Fibroblast of villous mesenchyme (primary cell): ENCODE measurements at regions not wholly inside any gene's neighbourhood (a gene's known extent, or its start where the extent isn't known, plus 50 kb on each side); places are given as distances from the start of the nearest gene placed in this dataset.

ENCODE experiments used
- DNase-seq: peaks from one replicate; pipeline ENCODE4 v3.0.0-alpha.2; 2010; ENCODE audit warnings: low read depth
- H3K4me3 ChIP-seq: 2 replicates; pipeline ENCODE4 v1.5.1; 2011; ENCODE audit warnings: low read depth, mild to moderate bottlenecking, low read length
- TF ChIP-seq, protein P1 (sequence below): IDR thresholded peaks from 2 replicates; pipeline ENCODE4 v1.5.1; 2012; ENCODE audit warnings: low read depth, mild to moderate bottlenecking, low read length; ENCODE audit not compliant: insufficient read depth

DNA sequence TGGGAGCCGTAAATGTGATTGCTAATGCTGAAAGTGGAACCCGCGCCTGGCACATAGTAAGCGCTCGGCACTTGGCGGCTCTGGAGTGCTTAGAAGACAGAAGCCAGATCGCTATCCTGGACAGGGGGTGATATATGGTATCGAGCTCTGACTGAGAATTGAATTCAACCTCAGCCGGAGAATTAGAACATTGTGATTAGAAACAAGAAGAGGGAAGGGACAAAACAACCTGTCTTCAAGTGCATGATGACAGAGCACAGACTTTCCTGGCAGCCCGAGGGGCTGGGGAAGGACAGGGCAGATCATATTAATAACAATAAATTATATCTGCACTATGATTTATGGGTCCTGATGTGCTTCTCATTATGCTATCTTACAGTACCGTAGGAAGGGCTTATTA is 66.9 kb upstream of the TBX3 start:
- TF ChIP-seq, protein P1, sequence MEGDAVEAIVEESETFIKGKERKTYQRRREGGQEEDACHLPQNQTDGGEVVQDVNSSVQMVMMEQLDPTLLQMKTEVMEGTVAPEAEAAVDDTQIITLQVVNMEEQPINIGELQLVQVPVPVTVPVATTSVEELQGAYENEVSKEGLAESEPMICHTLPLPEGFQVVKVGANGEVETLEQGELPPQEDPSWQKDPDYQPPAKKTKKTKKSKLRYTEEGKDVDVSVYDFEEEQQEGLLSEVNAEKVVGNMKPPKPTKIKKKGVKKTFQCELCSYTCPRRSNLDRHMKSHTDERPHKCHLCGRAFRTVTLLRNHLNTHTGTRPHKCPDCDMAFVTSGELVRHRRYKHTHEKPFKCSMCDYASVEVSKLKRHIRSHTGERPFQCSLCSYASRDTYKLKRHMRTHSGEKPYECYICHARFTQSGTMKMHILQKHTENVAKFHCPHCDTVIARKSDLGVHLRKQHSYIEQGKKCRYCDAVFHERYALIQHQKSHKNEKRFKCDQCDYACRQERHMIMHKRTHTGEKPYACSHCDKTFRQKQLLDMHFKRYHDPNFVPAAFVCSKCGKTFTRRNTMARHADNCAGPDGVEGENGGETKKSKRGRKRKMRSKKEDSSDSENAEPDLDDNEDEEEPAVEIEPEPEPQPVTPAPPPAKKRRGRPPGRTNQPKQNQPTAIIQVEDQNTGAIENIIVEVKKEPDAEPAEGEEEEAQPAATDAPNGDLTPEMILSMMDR = no peak
- H3K4me3 ChIP-seq = no peak overlapping the region
- DNase-seq = no peak

DNA sequence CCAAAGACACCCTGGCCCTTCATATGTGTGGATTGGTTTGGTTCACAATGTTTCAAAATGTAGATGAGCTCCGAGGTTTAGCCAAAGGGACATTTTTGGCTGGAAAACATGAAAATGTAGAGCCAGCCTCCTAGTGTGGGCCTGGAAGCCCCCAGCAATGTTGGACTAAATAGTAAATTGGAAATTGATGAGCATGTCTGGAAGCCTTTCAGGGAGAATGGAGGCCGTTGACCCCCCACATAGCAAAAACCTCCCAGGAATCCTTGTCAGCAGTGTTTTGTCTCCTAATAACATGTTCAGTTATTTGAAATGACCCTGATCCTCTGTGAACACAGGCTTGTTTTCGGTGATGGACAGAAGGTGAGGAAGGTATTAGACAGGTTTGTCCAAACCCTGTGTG is 65.1 kb upstream of the TBX3 start:
- TF ChIP-seq, protein P1 = no peak
- no peak for DNase-seq
- no peak overlapping the region for H3K4me3 ChIP-seq

DNA sequence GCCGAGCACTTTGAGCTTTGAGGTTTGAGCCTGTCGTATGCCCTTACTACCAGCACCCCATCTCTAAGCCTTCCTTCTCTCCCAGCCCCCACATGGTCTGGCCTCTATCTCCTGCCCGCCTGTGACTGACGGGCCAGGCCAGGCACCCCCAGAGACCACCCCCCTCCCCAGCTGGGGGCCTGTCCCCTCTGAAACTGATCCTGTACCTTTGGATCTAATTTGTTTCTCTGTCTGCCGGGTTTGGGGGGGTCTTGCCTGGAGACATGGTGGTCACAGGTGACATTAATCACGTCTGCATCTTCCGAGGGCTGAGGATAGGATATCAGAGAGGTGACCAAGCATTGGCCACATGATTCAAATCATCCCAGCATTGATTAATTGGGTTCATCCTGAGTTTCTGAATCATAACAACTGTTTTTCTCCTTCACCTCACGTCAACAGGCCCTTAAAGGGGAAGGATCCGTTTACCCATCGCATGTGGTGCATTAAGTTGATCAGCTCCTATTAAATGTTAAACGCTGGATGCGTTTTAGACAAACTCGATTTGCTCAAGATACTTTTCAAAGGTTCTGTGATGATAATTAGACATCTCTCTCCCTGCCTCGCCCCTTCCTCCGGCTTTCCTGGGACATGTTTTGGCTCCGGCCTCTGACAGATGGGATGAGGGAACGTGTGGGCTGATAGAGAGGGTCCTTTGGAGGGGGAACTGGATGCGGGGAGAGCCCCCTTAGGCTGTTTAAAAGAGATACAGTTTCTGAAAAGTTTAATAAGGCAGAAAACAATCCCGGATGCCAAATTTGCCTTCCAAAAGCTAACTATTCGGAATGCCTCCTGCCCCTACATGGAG is 63.3 kb upstream of the TBX3 start:
- H3K4me3 ChIP-seq = no peak overlapping the region
- peak; percentile 31 for DNase-seq
- TF ChIP-seq, protein P1 = no peak

DNA sequence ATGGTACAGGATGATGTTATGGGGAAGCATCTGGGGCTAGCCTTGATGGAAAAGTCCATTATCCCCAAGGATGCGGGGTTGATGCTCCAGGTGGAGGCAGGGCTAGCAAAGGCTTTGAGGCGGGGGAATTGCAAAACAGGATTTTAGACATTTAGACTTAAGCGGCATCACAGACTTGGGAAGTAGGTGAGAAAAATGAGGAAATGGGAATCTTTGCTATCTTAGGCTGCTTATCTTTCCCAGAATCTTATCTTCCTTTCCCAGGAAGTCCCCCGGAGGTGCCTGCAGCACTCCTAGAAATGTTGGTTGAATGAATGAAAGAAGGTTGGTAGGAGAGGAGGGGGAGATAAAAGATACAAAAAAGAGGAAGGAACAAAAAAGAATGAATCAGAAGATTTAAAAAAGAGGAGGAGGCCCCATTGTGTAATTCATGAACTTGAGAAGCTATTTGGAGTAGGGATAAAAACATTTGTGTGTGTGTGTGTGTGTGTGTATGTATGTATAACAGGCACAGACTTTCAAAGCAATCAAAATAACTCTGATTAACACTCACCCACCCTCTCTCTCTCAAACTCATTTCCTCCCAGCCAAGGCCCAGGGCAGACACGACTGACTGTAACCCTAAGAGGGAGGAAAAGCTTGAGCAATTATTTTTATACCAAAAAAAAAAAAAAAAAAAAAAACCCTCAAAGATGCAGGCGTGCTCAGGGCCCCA is 62.5 kb upstream of the TBX3 start:
- TF ChIP-seq, protein P1 = no peak
- no peak overlapping the region for H3K4me3 ChIP-seq
- peak; percentile 69 for DNase-seq

DNA sequence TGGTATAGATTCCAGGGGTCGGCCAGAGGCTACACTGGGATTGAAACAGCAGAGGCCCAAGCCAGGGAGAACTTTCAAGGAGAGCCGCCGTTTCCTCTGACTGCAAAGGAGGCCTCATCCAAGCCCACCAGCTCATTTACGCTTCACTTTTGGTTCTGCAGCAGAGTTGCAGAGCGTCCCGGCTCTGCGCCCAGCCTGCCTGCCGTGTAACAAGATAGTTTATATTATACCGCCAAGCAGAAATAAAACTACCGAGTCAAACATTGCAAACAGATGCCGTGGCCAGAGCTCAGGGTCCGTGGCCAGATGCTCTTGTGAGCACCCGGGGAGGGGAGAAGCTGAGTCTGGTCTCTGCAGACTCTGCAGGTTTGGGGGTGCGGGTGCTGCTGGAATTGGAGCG is 60.7 kb upstream of the TBX3 start:
- no peak overlapping the region for H3K4me3 ChIP-seq
- DNase-seq = peak; percentile 70
- TF ChIP-seq, protein P1 = no peak

DNA sequence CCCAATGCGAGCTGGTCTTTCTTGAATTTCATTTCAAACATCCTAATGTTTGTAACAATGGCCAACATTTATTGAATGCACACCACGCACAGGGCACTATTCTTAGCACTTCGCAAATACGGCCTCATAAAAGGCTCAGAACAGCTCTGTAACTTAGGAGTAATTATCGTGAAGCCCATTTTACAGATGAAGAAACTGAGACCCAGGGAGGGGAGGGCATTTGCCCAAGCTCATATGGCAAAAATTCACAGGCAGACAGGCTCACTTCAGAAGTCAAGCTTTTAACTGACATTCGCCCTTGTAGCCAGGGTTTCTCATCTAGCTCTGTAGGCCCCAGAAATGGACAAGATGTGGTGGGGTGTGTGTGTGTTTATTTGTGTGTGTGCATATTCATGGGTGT is 60.3 kb upstream of the TBX3 start:
- TF ChIP-seq, protein P1 = no peak
- H3K4me3 ChIP-seq = no peak overlapping the region
- DNase-seq = no peak
